ENCODE measurements at regions not wholly inside any gene's neighbourhood (a gene's known extent, or its start where the extent isn't known, plus 50 kb on each side); places are given as distances from the start of the nearest gene placed in this dataset.

DNA sequence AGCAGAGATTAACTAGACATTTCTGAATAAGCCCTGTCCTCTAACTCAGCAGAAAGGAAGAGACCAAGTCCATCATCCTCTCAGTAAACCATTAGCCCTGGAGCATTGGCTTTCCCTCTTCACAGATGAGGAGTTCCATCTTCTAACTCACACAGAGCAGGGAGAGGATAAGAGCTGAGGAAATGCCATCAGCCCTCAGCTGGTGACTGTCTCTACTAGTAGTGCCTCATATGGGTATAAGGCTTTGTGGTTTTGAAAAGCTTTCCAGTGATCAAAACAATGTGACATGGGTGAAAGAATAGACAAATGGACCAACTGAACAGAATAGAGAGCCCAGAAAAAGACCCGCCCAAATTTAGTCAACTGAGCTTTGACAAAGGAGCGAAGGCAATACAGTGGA is 197.2 kb upstream of the NUDT4 start:
- FAIRE-seq, result no peak

DNA sequence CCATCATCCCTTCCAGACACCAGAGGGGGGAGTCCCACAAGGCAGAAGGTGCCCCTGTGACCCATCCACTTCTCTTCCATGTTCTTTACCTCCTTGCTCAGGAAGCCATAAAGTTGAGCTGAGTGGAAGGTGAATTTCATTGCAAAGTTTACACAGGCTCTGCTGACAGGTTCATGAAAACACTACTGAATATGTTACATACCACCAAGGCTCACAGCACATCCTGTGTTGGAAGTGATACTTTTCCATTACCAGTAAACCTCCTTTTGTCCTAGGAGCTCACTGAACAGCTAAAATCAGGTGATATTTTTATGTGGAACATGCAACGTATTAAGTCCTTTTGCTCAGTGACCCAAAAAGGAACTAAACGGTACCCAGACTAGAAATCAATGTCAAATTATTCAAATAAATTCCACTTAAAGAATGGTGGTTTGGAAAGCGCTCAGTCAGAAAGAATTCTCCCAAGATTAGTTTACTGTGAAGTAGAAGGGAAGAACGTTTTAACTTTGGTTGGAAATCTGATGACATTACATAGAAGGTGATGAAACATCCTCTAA is 196.2 kb upstream of the NUDT4 start:
- FAIRE-seq, result no peak

DNA sequence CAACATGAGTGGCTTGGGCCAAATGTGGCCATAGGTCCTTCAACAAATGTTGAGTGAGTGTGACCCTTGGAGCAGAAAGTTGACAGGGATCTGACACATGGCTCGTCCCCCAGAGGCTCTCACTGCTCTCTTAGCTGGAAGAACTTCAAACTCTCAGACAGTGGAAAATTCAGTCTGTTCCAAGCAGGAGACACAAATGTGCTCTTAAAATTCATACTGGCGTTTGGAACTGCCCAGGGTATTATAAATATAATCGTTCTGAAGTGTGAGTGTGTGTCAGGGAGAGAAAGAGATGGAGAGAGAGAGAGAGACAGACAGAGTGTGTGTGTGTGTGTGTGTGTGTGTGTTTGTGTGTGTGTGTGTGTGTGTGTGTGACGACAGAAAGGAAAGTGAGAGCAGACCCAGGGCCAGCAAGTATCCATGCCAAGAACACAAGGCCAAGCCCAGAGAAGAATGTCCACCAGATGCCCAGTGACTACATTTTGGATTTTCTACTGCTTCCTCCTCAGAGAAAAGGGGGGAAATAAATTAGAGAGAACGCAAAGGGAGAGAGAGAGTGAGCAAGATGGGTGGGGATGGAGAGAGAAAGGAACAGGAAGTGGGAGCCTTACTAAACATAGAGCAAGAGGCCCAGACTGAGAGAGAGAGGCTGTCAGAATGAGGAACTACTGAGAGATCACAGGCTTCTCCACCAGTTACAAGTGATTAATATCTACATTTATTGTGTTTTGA is 193.6 kb upstream of the NUDT4 start:
- FAIRE-seq, result no peak

DNA sequence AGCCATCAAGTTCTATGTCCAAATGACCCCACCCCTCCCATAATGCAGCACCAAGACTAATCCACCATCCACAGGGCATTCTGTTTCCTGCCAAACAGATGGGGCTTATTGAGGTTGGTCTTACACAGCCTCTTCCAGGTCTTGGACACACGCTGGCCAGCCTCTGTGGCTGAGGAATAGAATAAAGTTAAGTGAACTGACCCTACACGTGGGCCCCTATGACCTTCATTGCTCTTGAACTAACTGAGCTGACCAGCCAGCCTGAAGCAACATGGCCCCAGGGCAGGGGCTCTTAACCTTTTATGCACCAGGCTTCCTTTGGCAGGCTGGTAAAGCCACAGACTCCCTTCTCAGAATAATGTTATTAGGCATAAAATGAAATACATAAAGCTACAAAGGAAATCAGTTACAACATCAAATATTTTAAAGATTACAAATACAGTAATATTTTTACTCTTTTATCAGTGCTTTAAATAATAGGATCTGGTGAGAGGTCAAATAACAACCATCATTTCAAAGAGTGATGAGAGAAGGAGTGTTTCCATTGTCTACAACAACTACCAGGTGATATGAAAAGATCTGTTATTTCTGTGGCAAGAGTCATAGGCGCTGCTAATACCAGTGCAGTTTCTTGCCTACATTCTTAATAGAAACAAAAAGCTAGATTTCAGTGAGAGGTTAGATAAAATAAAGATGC is 192.9 kb upstream of the NUDT4 start:
- no peak for FAIRE-seq

DNA sequence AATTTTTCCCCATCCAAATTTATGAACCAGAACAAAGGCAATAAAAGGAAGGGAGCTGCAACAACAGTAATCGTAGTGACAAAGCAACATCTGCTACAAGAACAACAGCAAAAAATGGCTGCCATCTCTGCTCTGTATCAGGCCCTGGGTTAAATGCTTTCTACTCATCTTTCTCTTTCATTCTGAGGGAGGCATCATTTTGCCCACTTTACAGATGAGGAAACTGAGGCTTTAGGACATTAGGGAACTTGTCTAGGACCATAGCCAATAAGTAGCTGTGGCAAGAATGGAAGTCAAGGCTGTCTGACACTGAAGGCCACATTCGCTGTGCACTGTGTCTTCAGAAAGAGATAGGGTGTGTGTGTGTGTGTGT is 192.4 kb upstream of the NUDT4 start:
- no peak for FAIRE-seq

DNA sequence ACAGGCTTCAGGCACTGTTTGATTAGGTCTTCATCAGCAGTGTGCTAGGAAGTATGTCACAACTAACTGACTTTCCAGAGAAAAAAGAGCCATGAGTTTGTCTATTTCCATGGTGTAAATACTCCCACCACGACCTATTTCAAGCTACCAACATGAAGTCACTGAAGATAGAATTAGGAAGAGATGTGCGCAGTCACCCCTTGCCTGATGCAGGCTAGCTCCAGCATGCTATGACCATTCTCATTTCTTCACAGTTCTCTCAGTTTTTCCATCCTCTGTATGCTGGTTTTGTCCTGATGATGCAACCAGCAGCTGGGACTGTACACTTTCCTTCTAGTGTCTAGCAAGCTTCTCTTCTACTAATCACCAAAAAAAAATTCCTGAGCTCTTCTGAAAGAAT is 191.6 kb upstream of the NUDT4 start:
- FAIRE-seq, result no peak

DNA sequence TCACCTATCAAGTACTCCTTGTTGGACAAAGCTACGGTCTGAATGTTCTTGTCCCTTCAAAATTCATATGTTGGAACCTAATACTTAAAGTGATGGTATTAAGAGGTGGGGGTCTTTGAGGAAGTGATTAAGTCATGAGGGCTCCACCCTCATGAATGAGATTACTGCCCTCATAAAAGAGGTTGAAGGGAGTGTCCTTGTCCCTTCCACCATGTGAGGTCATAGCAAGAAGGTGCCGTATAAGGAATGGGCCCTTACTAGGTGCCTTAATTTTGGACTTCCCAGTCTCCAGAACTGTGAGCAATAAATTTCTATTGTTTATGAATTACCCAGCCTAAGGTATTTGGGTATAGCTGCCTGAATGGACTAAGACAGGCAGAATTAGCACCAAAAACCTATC is 191.1 kb upstream of the NUDT4 start:
- FAIRE-seq, result no peak

DNA sequence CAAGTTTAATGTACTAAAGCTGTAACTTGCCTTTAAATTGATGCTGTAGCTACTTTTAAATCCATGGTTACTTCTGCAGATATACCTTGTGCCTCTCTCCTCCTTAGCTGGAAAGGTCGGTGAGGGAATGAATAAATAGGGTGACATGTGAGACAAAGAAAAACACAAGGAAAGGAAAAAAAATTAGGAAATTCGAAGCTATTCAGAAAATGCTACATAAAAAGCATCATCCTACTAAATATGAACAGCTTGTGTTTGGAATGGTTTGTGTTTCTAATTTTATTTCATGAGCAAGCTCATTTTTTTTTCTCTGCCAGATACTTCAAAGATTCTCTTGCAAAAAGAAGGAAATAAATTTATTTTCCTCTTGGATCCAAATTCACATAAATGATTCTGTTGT is 186.3 kb upstream of the NUDT4 start:
- no peak for FAIRE-seq

DNA sequence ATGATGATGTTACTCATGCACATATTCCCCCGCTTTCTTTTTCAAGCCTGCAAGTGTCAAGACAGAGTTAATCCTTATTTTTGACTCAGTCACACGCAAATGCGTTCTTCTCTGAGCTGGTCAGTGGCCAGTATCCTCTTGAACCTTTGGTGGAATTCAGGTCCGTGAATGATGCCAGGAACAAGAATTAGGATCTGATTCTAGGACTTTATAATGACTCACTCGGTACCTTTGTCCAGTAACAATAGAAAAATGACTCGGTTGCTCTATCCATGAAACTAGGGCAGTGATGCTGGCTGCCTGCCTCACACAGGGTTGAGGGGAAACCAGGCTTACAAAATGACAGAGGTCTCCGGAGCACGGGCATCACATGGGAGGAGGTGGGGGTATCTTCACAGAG is 185.8 kb upstream of the NUDT4 start:
- FAIRE-seq, result no peak

DNA sequence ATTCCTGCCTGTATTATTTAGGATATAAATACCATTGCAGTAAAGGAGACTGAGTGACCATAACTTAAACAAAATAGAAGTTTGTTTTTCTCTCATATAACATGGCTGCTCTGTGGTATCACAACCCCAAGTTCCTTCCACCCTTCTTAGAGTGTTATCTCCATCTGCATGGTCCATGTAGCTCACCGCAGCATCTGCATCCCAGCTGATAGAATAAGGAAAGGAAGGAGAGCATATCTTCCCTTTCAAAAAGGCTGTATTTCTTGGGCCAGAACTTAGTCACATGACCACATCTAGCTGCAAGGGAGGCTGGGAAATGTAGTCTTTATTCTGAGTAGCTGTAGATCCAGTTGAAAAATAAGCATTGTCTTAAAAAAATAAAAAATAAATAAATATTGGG is 184.8 kb upstream of the NUDT4 start:
- no peak for FAIRE-seq

DNA sequence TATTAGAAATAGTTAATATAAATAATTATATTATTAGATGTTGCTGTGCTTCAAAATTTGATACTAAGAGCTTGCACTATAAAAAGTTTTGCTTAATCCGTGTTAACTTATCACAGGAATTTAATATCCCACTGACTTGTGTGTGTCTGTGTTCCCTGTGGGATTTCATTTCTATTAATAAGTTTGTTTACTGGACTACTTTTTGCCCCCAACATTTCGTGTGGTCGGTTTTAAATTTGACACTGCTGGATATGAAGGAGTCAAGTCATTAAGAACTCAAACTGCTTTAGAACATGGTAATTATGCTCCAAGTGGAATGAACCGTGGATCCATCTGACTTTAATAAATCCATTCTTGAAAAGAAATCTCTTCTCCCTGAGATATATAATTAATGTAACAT is 182.2 kb upstream of the NUDT4 start:
- no peak for FAIRE-seq

DNA sequence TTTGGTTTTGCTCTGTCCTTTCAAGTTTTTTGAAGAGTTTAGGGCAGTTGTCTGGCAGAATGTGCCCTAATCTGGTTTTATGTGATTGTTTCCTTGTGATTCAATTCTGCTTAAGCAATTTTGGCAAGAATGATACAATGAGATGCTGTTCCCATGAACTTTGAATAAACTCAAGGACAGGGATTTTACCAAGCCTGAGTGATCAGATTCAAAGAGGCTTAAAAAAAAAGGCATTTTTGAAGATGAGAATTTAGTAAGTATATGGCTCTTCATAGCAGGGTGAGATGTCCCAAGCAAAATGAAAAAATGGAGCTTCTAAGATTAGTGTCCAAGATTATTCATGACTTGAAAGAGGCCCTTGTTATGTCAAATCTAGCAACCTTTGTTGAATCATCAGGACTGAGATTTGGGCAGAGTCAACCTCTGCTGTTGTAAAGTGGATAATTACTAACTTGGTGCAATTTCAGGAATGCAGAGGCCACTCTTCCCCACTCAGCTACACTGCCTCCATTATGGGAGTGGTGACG is 180.6 kb upstream of the NUDT4 start:
- no peak for FAIRE-seq

DNA sequence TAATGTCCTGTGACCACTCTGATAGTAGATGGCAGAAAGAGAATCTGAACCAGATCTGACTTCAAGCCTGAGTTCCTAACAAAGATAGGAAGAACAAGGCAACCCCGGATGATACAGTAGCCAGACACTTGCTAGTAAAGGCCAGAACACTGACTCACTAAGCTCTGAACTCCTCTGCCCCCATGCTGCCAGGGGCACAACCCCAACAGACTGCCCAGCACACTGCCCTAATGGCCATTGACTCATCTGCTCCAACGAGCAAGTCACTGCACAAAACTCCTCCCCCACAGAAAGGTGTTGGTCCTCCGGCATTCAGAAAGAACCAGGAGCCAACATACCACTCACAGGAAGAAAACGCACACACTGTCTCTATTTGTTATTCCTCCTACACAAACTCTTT is 179.6 kb upstream of the NUDT4 start:
- FAIRE-seq, result no peak

DNA sequence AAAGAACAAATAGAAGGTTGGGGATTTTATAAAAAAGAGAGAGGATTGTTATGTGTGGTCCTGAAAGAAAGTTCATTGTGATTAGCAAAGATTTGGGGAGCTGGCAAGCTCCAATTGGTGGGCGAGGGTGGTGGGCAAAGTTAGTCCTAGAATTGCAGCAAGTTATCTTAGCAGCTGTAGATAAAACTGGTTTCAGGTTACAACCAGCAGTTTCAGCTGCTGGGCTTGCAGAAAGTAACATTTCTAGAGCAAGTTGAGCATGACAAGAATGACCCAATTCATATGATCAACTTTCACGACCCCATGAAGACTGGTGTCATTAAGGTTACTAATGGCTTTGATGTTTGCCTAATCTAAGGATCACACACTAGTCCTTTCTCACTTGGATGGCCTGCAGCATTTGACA is 177.9 kb upstream of the NUDT4 start:
- no peak for FAIRE-seq

DNA sequence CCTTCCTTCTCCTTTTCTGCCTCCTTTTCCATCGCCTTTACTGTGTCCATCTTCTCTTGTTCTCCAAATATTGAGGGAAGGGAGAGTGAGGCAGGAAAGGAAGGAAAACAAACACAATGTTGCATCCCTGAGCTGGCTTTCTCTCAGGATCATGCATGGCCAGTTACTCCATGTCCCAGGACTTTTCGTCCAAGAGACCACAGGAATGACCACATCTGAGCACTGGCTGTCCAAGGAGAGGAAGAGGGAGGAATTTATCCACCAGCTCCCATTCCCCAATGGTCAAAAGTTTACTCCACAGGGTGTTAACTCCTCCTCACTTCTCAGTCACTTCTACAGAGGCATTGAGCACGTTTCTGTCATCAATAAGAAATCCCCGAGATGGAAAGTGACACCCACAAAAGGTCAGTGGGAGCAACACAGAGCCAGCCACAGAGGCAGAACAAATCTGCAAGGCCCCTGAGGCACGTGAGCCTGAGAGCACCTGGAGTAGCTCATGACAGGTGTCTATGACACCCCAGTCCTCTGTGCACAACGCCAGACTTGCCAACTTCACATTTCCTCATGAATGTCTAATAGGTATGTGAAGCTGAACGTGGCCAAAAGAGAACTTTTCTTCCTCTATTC is 177.3 kb upstream of the NUDT4 start:
- FAIRE-seq, result no peak

DNA sequence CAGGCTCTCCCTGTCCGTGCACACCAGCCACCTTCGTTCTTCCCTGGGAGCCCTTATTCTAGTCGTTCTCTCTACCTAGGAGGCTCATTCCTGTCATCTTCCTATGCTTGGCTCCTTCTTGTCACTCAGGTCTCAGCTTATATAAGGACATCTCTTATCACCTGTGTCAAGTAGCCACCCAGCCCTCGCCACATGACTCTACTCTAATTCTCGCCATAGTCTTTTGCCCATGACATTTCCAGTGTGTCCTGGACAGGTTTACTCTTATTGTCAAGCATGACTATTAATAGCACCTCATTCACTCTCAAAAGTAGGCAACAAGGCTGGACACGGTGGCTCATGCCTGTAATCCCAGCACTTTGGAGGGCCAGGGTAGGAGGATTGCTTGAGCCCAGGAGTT is 175.7 kb upstream of the NUDT4 start:
- no peak for FAIRE-seq

DNA sequence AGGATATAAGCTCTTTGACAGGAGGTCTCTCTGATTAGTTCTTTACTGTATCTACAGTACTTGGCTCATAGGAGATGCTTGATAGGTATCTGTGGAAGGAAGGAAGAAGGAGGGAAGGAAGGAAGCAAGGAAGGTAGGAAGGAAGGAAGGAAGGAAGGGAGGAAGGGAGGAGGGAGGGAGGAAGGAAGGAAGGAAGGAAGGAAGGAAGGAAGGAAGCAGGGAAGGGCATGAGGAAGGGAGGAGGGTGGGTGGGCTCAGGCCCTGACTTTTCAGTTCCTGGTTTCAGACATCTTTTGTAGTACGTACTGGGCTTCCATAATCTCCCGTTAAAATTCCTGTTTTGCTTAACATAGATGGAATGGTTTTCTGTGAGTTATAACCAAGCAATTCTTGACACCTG is 175.0 kb upstream of the NUDT4 start:
- no peak for FAIRE-seq

DNA sequence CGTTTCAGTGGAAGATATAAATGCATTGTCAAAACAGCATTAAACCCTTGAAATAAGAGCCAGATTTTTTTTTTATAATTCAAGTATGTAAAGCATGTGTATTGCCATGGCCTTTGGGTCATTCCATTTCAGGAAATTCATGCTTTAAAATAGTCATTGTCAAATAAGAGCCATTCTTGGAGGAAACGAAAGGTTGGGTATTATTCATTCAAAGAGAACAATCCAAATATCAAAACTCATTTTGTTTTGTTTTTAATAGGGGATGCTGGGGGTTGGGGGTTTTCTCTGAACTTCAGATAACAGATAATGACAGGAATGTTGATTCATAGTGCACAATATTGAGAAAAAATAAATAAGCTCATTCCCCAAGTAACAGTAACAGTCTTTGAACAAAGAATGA is 174.4 kb upstream of the NUDT4 start:
- no peak for FAIRE-seq

DNA sequence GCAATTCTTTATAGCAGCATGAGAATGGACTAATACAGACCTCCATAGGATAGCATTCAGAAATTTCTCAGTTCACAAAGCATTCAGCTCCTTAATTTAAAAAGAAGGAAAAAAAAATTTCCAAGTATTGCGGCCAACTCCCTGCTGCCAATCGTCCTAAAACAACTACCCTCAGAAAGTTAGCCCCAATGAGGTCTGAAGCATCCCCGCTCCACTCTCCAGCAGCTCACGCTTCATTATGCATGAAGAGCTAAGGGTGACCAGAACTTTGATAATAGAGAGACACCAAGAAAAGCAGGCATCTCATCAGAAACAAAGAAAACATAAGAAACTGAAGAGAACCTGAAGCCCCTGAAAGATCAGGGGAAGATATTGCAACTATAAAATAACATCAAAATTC is 172.8 kb upstream of the NUDT4 start:
- FAIRE-seq, result no peak

DNA sequence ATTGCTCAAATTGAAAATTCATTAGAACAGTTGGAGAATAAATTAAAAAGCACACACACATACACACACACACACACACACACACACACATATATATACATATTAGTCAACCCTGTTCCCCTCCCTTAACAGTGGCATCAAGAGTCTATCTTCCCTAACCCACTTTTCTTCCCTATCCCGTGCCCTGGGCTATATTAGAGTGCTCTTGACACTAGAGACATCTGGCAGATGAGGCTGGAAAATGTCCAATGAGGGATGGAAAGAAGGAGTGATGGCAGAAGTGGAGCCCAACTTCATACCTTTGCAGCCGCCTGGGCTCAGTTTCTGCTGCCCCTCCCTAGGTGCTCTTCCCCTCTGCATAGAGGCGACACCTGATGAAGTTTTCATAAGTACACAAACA is 172.4 kb upstream of the NUDT4 start:
- no peak for FAIRE-seq

DNA sequence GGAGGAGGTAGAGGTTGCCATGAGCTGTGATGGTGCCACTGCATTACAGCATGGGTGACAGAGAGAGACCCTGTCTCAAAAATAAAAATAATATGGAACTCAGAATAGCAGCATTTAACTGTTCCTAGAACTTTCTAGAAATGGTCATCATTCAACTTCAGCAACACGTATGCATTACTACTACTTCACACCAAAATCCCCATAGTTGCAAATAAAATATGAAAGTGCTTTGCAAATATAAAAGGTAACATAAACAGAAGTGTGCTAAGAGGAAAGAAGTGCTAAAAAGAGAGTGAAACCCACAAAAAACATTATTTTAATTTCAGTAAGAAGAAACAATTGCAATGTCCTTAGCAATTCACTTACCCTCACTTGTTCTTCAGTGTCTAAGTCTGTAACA is 169.7 kb upstream of the NUDT4 start:
- no peak for FAIRE-seq

DNA sequence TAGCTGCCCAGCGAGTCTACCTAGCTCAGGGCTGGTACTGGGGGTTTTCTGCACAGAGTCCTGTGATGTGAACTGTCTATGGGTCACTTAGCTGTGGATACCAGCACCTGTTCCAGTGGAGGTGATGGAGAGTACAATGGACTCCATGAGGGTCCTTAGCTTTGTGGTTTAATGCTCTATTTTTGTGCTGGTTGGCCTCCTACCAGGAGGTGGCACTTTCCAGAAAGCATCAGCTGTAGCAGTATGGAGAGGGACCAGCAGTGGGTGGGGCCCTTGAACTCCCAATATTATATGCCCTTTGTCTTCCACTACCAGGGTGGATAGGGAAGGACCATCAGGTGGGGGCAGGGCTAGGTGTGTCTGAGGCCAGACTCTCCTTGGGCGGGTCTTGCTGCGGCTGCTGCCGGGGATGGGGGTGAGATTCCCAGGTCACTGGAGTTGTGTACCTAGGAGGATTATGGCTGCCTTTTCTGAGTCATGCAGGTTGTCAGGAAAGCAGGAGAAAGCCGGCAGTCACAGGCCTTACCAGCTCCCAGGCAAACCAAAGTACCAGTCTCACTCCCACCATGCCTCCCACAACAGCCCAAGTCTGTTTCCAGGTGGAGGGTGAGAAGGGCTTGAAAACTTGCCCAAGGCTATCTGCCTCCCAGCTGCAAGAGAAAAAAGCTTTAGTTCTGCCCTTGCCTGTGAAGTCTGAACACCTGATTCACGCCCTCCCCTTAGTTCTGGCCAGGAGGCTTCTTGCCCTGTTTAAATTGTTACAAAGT is 163.0 kb upstream of the NUDT4 start:
- FAIRE-seq, result no peak

DNA sequence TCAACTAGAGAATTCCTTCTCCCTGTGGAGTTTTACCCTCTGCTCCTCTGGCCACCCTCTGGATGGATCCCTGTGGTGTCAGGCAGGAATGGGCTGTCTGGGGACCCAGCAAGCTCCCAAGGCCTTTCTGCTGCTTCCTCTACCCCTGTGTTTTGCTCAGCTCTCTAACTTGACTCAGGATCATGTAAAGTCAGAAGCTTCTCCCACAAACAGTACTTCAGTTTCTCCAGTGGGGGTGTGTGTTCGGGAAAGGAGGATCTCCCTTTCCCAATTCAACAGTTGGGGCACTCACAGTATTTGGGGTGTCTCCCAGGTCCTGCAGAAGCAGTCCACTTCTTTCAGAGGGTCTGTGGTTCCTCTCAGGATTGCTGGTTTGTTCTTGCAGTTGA is 162.4 kb upstream of the NUDT4 start:
- FAIRE-seq, result no peak

All from TTC549 (cell line).